ENCODE measurements at regions not wholly inside any gene's neighbourhood (a gene's known extent, or its start where the extent isn't known, plus 50 kb on each side); places are given as distances from the start of the nearest gene placed in this dataset.

- H3K4me3 ChIP-seq (ENCODE audit: low read length), result peak overlapping the region; percentile 43
- no peak overlapping the region for H3K9ac ChIP-seq (ENCODE audit: low read length)
- H3K27ac ChIP-seq (ENCODE audit: low read depth, low read length), result no peak overlapping the region
- H3K27me3 ChIP-seq (ENCODE audit: control insufficient read depth, insufficient read depth, low read length), result peaks cover 54% of the 10 kb centered on the region
- no peaks in the 10 kb centered on the region for H3K36me3 ChIP-seq (ENCODE audit: control insufficient read depth, insufficient read depth, low read length)
- peaks cover 5% of the 10 kb centered on the region for H3K4me1 ChIP-seq (ENCODE audit: control insufficient read depth, insufficient read depth, low read length)
These were observed 71.8 kb upstream of the POLG start for GRCh38 chr15:89406218-89406939.

- Histone ChIP-seq H3K27ac (ENCODE audit: low read depth, low read length) (no peak overlapping the region), H3K36me3 (ENCODE audit: control insufficient read depth, insufficient read depth, low read length) (no peaks in the 10 kb centered on the region), H3K4me1 (ENCODE audit: control insufficient read depth, insufficient read depth, low read length) (peaks cover 7% of the 10 kb centered on the region), H3K27me3 (ENCODE audit: control insufficient read depth, insufficient read depth, low read length) (peaks cover 55% of the 10 kb centered on the region), H3K9ac (ENCODE audit: low read length) (no peak overlapping the region), H3K4me3 (ENCODE audit: low read length) (no peak overlapping the region)
These were observed 70.9 kb upstream of the POLG start for GRCh38 chr15:89405494-89405893.

GRCh38 chr15:89404023-89404422 lies 69.4 kb upstream of the POLG start:
- Histone ChIP-seq H3K4me3 (ENCODE audit: low read length) (no peak overlapping the region), H3K4me1 (ENCODE audit: control insufficient read depth, insufficient read depth, low read length) (peaks cover 7% of the 10 kb centered on the region), H3K27me3 (ENCODE audit: control insufficient read depth, insufficient read depth, low read length) (peaks cover 48% of the 10 kb centered on the region)

GRCh38 chr15:89402518-89402805 lies 67.8 kb upstream of the POLG start:
- peaks cover 44% of the 10 kb centered on the region for H3K27me3 ChIP-seq (ENCODE audit: control insufficient read depth, insufficient read depth, low read length)
- no peak overlapping the region for H3K9ac ChIP-seq (ENCODE audit: low read length)
- peaks cover 7% of the 10 kb centered on the region for H3K4me1 ChIP-seq (ENCODE audit: control insufficient read depth, insufficient read depth, low read length)
- H3K27ac ChIP-seq (ENCODE audit: low read depth, low read length), result no peak overlapping the region
- H3K4me3 ChIP-seq (ENCODE audit: low read length), result no peak overlapping the region
- no peaks in the 10 kb centered on the region for H3K36me3 ChIP-seq (ENCODE audit: control insufficient read depth, insufficient read depth, low read length)

More at GRCh38 chr15:89404023-89404422, 69.4 kb upstream of the POLG start:
- Histone ChIP-seq H3K27ac (ENCODE audit: low read depth, low read length) (no peak overlapping the region), H3K9ac (ENCODE audit: low read length) (no peak overlapping the region), H3K36me3 (ENCODE audit: control insufficient read depth, insufficient read depth, low read length) (no peaks in the 10 kb centered on the region)

- no peak overlapping the region for H3K9ac ChIP-seq (ENCODE audit: low read length)
- H3K27ac ChIP-seq (ENCODE audit: low read depth, low read length), result no peak overlapping the region
- H3K4me1 ChIP-seq (ENCODE audit: control insufficient read depth, insufficient read depth, low read length), result peaks cover 7% of the 10 kb centered on the region
- H3K4me3 ChIP-seq (ENCODE audit: low read length), result no peak overlapping the region
- no peaks in the 10 kb centered on the region for H3K36me3 ChIP-seq (ENCODE audit: control insufficient read depth, insufficient read depth, low read length)
- H3K27me3 ChIP-seq (ENCODE audit: control insufficient read depth, insufficient read depth, low read length), result peaks cover 50% of the 10 kb centered on the region
These were observed 67.2 kb upstream of the POLG start for GRCh38 chr15:89401631-89402517.

- Histone ChIP-seq H3K9ac (ENCODE audit: low read length) (no peak overlapping the region), H3K4me3 (ENCODE audit: low read length) (peak overlapping the region; percentile 9), H3K4me1 (ENCODE audit: control insufficient read depth, insufficient read depth, low read length) (peaks cover 7% of the 10 kb centered on the region), H3K27me3 (ENCODE audit: control insufficient read depth, insufficient read depth, low read length) (peaks cover 43% of the 10 kb centered on the region), H3K27ac (ENCODE audit: low read depth, low read length) (no peak overlapping the region), H3K36me3 (ENCODE audit: control insufficient read depth, insufficient read depth, low read length) (no peaks in the 10 kb centered on the region)
These were observed 66.3 kb upstream of the POLG start for GRCh38 chr15:89400782-89401545.

- Histone ChIP-seq H3K4me1 (ENCODE audit: control insufficient read depth, insufficient read depth, low read length) (peaks cover 7% of the 10 kb centered on the region), H3K36me3 (ENCODE audit: control insufficient read depth, insufficient read depth, low read length) (no peaks in the 10 kb centered on the region), H3K27ac (ENCODE audit: low read depth, low read length) (no peak overlapping the region), H3K27me3 (ENCODE audit: control insufficient read depth, insufficient read depth, low read length) (peaks cover 37% of the 10 kb centered on the region), H3K4me3 (ENCODE audit: low read length) (peak overlapping the region; percentile 9), H3K9ac (ENCODE audit: low read length) (no peak overlapping the region)
These were observed 65.6 kb upstream of the POLG start for GRCh38 chr15:89400116-89400781.

- H3K9ac ChIP-seq (ENCODE audit: low read length), result no peak overlapping the region
These were observed 64.9 kb upstream of the POLG start for GRCh38 chr15:89399238-89400115.

GRCh38 chr15:89398896-89399237 lies 64.2 kb upstream of the POLG start:
- Histone ChIP-seq H3K9ac (ENCODE audit: low read length) (no peak overlapping the region), H3K4me3 (ENCODE audit: low read length) (no peak overlapping the region), H3K4me1 (ENCODE audit: control insufficient read depth, insufficient read depth, low read length) (peaks cover 7% of the 10 kb centered on the region), H3K27ac (ENCODE audit: low read depth, low read length) (no peak overlapping the region), H3K36me3 (ENCODE audit: control insufficient read depth, insufficient read depth, low read length) (no peaks in the 10 kb centered on the region), H3K27me3 (ENCODE audit: control insufficient read depth, insufficient read depth, low read length) (peaks cover 32% of the 10 kb centered on the region)

More at GRCh38 chr15:89399238-89400115, 64.9 kb upstream of the POLG start:
- Histone ChIP-seq H3K27ac (ENCODE audit: low read depth, low read length) (no peak overlapping the region), H3K27me3 (ENCODE audit: control insufficient read depth, insufficient read depth, low read length) (peaks cover 32% of the 10 kb centered on the region), H3K4me3 (ENCODE audit: low read length) (peak overlapping the region; percentile 58), H3K36me3 (ENCODE audit: control insufficient read depth, insufficient read depth, low read length) (no peaks in the 10 kb centered on the region), H3K4me1 (ENCODE audit: control insufficient read depth, insufficient read depth, low read length) (peaks cover 7% of the 10 kb centered on the region)

GRCh38 chr15:89397653-89398023 lies 63.0 kb upstream of the POLG start:
- Histone ChIP-seq H3K4me3 (ENCODE audit: low read length) (no peak overlapping the region), H3K4me1 (ENCODE audit: control insufficient read depth, insufficient read depth, low read length) (peaks cover 7% of the 10 kb centered on the region), H3K27ac (ENCODE audit: low read depth, low read length) (no peak overlapping the region), H3K36me3 (ENCODE audit: control insufficient read depth, insufficient read depth, low read length) (no peaks in the 10 kb centered on the region), H3K9ac (ENCODE audit: low read length) (no peak overlapping the region), H3K27me3 (ENCODE audit: control insufficient read depth, insufficient read depth, low read length) (peaks cover 28% of the 10 kb centered on the region)

- Histone ChIP-seq H3K36me3 (ENCODE audit: control insufficient read depth, insufficient read depth, low read length) (no peaks in the 10 kb centered on the region), H3K27ac (ENCODE audit: low read depth, low read length) (no peak overlapping the region), H3K27me3 (ENCODE audit: control insufficient read depth, insufficient read depth, low read length) (peaks cover 28% of the 10 kb centered on the region), H3K9ac (ENCODE audit: low read length) (no peak overlapping the region), H3K4me1 (ENCODE audit: control insufficient read depth, insufficient read depth, low read length) (peaks cover 7% of the 10 kb centered on the region), H3K4me3 (ENCODE audit: low read length) (no peak overlapping the region)
These were observed 62.4 kb upstream of the POLG start for GRCh38 chr15:89396723-89397652.
